GM12892 (cell line): ENCODE measurements at regions not wholly inside any gene's neighbourhood (a gene's known extent, or its start where the extent isn't known, plus 50 kb on each side); places are given as distances from the start of the nearest gene placed in this dataset.

ENCODE experiments used
- POLR2A ChIP-seq: IDR thresholded peaks from 2 replicates; pipeline ENCODE4 v1.6.1; 2011; ENCODE audit warnings: low read depth, low read length, control low read depth
- POLR2AphosphoS5 ChIP-seq: IDR thresholded peaks from 2 replicates; pipeline ENCODE4 v1.6.1; 2011; ENCODE audit warnings: low read depth, low read length, control low read depth
- TAF1 ChIP-seq: IDR thresholded peaks from 2 replicates; pipeline ENCODE4 v1.6.1; 2011; ENCODE audit warnings: low read depth, mild to moderate bottlenecking, control low read depth, low read length, borderline replicate concordance

DNA sequence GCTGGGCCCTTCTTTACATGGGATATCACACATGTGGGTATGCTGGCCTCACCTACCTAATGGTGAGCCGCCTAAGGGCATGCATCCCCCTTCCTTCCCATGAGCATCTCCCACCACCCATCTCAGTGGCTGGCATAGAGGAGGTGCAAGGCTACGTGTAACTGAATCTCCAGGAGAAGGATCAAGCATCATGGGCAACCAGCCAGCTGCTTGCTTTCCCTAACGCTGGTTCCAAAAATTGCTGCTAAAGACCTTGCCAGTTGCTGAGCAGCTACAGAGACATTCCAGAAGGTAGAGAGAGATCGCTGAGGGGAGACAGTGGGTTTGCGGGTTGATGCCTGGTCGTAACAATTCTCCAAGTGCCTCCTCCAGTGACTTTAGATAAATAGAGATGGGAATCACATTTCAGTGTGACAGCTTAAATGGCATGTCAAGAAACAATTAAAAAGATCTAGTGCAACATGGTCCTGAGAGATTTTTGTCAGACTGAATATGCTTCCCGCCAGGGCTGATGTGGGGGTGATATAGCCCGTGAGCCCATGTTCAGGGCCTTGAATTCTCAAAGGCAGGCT, 378.4 kb upstream of the CDH5 start:
- TF ChIP-seq POLR2AphosphoS5: no peak
- no peak for TF ChIP-seq POLR2A
- no peak for TF ChIP-seq TAF1
